DMS153 treated with DMSO at 0.1 percent for 48 hours (cell line): ENCODE measurements at regions not wholly inside any gene's neighbourhood (a gene's known extent, or its start where the extent isn't known, plus 50 kb on each side); places are given as distances from the start of the nearest gene placed in this dataset.
A peak's percentile ranks its signal among the peaks of the same experiment; 100 is the strongest.
"Not testable (repeated sequence)": the region's sequence is repeated elsewhere in the genome, so short reads cannot be mapped to it uniquely, and the experiment has no call there.

ENCODE experiments used
- DNase-seq: peaks from one replicate; lab custom pipeline; 2025; ENCODE audit not compliant: unreplicated experiment; lab: John Stamatoyannopoulos, UW

DNA sequence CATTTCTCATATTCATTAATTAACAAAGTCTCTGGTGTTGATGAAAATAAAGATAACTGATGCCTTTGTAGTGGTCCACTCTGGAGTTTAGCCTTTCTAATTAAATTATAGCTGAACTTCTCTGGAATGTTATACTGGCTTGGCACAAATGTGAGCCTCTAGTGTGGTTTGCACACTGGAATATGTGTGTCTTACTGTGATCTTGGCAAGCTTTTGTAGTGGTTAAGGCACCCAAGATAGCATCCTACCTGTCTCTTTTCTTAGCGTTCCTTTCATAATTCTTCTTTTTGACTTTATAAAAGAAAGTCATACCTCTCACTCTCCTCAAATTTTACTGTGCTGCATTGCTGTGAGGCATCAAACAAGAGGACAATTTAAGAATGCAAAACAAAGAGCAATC is 107.4 kb downstream of the UTRN start:
- no peak for DNase-seq

- DNase-seq = no peak
Observed at GRCh38 chr6:144394210-144394609, 109.1 kb downstream of the UTRN start.

DNA sequence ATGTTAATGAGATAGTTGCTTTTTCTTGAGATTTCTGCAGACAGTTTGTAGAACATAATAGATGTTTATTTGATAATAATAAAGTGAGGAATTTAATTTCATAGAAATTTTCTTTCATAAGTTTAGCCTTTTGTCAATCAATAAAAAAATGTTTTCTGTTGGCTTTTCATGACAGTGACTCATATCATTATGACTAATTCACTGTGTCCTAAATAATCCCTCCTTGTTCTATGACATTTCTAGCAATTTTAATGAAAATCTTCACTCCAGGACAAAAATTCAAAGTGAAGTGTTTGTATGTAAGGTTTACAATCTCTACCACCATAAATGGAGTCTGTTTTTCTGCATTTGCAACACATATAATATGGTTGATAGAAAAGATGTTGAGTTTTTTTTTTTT is 109.9 kb downstream of the UTRN start:
- no peak for DNase-seq

- no peak for DNase-seq
Observed at GRCh38 chr6:144395826-144396225, 110.7 kb downstream of the UTRN start.

- DNase-seq = no peak
Observed at GRCh38 chr6:144397141-144397540, 112.0 kb downstream of the UTRN start.

- no peak for DNase-seq
Observed at GRCh38 chr6:144400321-144400720, 115.2 kb downstream of the UTRN start.

DNA sequence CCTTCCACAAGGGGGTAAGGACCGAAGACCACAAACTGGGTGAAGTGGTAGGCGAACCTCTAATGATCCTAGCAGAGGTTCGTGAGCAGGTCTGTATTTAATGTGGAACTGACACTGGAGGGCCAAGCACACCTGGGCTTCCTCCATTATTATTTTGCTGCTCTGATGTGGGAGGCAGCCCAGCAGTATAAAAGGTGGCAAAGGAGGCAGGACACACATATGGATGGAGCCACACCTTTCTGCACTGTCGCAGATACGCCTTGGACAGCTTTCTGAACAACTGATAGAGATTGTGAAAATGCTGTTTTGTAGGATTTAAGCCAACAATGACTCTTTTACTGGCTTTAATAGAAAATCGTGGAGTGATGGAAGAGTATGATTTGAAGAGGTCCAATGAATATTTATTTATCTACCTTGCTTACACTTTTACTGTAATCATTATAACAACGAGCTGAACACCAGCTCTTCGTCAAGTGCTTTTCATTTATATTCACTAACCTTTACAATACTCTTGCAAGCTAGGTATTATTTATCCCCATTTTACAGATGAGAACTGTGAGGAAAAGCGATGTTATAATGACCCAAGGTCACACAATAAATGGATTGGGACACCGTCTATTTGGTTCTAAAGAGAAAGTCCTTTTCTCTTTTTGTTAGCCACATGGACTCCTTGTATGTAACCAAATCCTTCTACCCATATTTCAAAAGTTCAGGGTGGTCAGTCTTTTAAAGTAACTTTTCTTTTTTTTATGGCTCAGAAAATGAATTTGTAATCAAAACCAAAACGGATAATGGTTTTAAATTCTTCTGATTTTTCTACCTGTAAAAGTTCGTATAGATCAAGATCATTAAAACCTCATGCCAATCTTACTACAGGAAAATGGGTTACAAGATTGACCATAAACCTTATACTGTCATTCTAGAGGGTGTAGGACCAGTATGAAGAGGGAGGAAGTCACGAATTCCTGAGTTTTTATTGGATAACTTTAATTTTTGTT is 116.9 kb downstream of the UTRN start:
- DNase-seq = no peak

DNA sequence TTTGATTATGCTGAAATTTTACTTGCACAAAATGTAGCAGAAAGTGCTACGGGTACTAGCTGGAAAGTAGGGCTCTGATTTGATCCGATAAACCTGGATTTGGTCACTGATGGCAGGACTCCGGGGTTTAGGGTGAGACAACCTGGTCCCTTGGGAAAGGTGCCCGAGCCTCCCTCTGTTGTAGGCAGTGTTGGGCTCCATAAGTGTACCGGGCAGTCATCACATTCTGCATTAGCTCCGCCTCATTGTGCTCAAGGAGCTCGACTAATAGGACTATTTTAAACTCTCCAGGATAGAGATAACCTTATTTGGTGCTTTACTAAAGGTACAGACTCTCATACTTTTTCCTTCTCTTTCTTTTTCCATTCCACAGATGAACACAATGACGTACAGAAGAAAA is 117.6 kb downstream of the UTRN start:
- DNase-seq = no peak

DNA sequence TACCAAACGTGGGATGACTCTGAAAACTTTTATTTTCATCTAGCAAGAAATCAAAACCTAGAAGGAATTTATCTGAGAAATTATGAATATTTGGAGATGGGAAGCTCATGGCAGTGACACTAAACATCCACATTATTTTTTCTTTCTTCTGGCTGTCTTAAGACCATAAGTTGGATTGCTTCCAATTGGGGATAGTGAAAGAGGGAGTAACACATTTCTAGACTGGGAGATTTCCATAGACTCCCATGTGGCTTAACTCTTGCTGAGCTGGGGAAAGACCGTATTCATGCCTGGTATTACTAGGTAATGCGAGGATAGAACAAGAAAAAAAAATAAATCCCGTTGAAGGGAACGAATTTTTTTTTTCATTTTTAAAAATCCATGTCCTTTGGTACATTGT is 120.0 kb downstream of the UTRN start:
- DNase-seq = no peak

DNA sequence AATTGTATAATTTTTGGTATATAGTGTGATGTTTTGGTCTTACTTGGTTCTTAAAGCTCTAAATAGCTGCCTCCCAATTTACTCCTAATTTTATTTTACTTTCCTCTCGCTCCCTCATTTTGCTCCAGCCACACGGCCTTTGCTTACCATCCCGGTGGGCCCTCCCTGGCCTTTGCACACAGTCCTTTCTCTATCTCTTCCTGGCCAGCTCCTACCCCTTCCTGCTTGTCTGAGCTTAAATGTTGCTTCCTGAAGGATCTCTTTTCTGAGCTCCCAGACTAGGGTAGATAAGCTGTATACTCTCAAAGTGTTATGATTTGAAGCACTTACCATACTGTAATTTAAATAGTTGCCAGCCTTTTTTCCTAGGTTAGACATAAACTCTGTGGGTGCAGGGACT is 121.7 kb downstream of the UTRN start:
- DNase-seq = no peak

DNA sequence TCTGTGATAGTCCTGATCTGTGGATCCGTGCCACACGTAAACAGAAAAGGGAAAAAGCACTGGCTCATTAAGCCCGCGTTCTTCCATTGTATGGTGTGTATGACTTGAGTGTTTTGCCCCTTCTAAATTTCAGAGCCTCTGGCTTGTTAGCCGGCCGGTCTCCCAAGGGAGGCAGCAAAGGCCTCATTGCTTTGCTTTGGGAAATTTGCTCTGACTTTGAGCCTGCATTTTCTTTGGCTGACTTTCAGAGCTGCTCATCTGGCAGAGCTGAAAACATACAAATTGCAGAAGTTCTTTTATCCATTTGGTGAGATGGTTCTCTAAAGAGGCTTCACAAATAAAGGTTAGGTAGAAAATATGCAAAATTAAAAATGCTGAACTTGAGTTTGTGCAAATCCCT is 123.0 kb downstream of the UTRN start:
- no peak for DNase-seq

- DNase-seq = no peak
Observed at GRCh38 chr6:144410059-144410458, 124.9 kb downstream of the UTRN start.

- DNase-seq = not testable (repeated sequence)
Observed at GRCh38 chr6:144410574-144410973, 125.4 kb downstream of the UTRN start.

DNA sequence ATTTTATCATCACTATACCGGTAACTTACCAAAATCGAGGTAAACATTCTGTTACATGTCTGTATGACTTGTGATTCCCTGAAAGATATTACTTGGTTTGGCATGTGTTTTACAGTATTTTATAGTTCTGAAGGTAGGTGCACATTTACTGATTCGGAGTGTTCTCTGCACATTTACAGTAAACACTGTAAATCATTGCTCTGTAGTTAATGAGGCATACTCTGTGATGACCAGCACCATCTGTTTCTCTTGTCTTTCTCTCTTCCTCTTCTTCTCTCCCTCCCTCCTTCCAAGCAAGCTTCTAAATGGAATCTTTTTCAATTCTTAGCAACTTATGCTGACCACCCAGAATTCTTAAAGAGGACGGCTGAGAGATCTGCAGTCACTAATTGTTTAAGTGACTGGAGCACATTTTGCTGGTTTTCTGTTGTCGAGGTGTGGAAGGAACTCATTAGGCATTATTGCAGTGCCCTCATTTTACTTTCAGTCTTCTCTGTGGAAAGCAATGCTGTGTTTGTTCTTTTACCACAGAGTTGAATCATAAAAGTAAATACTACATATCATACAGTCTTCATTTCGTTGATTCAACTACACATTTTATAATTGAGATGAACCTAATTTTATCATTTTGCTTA is 126.5 kb downstream of the UTRN start:
- no peak for DNase-seq

DNA sequence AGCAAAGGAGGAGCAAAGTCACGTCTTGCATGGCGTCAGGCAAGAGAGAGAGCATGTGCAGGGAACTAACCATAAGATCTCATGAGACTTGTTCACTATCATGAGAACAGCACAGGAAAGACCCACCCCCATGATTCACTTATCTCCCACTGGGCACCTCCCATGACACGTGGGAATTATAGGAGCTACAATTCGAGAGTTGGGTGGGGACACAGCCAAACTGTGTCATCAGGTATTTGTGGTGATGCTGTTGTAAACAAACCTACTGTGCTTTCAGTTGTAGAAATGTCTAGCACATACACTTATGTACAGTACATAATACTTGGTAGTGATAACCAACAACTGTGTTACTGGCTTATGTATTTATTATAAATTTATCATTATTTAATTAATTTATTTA is 128.3 kb downstream of the UTRN start:
- DNase-seq = no peak

GRCh38 chr6:144415014-144415413 is 129.9 kb downstream of the UTRN start:
- DNase-seq = peak; percentile 22

- no peak for DNase-seq
Observed at GRCh38 chr6:144415835-144416237, 130.7 kb downstream of the UTRN start.

DNA sequence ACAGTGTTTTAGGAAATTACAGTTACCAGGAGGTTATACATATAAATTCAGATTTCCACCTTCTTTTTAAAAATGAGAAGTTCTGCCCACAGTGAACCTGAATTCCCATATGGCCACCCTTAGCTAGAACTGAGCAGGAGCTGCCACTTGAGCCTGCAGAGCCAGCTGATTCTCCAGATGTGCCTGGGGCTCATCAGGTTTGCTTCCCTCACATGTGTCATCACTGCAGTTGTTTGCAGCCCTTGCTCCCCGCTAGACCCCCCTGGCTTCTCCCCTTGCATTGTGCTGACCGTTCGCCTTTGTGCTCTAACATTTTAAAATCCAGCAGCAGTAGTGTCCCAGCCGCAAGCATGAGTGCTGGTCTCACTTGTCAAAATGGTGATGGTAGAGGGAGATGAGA is 131.1 kb downstream of the UTRN start:
- no peak for DNase-seq

DNA sequence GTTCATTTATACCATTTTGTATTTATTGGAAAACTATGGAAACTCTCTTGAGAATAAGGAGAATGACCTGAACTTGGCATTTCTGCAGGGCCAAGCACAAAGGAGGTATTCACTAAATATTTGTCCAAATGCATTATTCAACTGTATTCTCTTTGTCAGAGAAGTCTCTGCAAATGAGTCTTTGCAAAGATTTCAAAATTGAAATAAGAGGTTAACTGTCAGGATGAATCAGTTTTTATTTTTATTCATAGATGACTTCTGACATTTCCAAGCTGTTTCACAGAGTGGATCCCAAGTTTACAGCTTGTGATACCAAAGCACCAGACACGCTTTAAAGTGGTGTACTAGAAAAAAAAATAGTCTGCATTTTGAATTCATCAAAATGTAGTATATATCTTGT is 131.6 kb downstream of the UTRN start:
- no peak for DNase-seq

- DNase-seq = no peak
Observed at GRCh38 chr6:144417681-144418080, 132.5 kb downstream of the UTRN start.

DNA sequence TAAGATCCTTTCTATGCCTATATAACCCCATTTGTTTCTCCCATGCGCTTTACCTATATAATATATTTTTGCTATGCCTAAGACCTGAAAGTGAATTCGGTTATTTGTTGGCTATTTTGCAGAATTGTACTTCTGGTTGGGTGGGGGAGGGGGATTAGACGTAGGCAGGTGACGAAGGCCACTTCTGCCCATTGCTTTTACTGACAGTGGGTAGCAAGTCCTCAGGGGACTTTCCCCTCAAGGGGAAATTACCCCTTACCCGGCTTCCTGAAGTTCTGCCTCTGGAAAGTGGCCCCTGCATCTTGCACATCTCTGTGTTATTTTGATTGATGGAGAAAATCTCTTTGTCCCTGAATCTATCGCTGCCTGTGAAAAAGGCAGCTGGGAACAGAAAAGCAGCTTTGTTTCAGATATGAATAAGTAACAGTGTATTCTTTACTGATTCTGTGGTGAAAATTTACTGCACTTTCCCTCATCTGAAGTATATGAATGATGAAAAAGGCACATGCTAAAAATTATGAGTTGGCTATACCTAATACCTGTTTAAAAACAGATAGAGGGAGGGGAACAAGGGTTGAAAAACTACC is 133.9 kb downstream of the UTRN start:
- no peak for DNase-seq

DNA sequence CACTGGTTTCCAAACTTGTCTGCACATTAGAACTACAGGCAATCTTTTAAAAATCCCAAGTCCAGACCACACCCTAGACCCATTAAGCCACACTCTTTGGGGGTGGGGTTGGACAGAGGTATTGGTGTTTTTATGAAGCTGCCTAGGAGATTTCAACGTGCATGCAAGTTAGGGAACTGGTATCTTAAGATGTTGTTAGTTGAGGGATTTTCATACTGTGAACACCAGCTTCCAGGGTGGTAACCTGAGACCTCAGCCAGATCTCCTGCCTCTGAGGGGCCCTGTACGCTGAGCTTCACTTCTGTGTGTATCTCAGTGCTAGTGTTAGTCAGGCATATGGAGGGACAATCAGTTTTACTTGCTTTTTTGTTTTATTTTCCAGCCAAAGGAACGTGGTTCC is 138.0 kb downstream of the UTRN start:
- DNase-seq = no peak
